ENCODE measurements at regions not wholly inside any gene's neighbourhood (a gene's known extent, or its start where the extent isn't known, plus 50 kb on each side); places are given as distances from the start of the nearest gene placed in this dataset.

DNA sequence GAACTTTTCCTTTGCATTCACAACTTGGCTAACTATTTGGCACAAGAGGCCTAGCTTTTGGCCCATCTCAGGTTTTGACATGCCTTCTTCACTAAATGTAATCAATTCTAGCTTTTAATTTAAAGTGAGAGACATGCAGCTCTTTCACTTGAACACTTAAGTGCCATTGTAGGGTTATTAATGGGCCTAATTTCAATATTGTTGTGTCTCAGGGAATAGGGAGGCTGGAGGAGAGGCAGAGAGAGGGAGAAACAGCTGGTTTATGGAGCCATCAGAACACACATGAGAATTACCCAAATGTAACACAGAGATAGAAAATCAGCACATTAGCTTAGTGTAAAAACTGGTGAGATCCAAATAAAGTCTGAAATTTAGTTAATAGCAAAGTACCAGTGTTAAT, 157.4 kb downstream of the RPAP3 start:
- TF ChIP-seq, protein P1, sequence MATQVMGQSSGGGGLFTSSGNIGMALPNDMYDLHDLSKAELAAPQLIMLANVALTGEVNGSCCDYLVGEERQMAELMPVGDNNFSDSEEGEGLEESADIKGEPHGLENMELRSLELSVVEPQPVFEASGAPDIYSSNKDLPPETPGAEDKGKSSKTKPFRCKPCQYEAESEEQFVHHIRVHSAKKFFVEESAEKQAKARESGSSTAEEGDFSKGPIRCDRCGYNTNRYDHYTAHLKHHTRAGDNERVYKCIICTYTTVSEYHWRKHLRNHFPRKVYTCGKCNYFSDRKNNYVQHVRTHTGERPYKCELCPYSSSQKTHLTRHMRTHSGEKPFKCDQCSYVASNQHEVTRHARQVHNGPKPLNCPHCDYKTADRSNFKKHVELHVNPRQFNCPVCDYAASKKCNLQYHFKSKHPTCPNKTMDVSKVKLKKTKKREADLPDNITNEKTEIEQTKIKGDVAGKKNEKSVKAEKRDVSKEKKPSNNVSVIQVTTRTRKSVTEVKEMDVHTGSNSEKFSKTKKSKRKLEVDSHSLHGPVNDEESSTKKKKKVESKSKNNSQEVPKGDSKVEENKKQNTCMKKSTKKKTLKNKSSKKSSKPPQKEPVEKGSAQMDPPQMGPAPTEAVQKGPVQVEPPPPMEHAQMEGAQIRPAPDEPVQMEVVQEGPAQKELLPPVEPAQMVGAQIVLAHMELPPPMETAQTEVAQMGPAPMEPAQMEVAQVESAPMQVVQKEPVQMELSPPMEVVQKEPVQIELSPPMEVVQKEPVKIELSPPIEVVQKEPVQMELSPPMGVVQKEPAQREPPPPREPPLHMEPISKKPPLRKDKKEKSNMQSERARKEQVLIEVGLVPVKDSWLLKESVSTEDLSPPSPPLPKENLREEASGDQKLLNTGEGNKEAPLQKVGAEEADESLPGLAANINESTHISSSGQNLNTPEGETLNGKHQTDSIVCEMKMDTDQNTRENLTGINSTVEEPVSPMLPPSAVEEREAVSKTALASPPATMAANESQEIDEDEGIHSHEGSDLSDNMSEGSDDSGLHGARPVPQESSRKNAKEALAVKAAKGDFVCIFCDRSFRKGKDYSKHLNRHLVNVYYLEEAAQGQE (tag by site-specific recombination; IDR thresholded peaks at IDR 0.05): no peak
- TF ChIP-seq RBAK (tag by site-specific recombination; IDR thresholded peaks at IDR 0.05): no peak
- TF ChIP-seq, protein P2, sequence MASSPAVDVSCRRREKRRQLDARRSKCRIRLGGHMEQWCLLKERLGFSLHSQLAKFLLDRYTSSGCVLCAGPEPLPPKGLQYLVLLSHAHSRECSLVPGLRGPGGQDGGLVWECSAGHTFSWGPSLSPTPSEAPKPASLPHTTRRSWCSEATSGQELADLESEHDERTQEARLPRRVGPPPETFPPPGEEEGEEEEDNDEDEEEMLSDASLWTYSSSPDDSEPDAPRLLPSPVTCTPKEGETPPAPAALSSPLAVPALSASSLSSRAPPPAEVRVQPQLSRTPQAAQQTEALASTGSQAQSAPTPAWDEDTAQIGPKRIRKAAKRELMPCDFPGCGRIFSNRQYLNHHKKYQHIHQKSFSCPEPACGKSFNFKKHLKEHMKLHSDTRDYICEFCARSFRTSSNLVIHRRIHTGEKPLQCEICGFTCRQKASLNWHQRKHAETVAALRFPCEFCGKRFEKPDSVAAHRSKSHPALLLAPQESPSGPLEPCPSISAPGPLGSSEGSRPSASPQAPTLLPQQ (tag by site-specific recombination; IDR thresholded peaks at IDR 0.05): no peak
- TF ChIP-seq ZNF658 (tag by site-specific recombination; IDR thresholded peaks at IDR 0.05): no peak
- no peak for TF ChIP-seq YY2 (tag by site-specific recombination; IDR thresholded peaks at IDR 0.05)
- no peak for TF ChIP-seq ZNF311 (tag by site-specific recombination; IDR thresholded peaks at IDR 0.05; ENCODE audit: borderline replicate concordance)
- TF ChIP-seq, protein P3, sequence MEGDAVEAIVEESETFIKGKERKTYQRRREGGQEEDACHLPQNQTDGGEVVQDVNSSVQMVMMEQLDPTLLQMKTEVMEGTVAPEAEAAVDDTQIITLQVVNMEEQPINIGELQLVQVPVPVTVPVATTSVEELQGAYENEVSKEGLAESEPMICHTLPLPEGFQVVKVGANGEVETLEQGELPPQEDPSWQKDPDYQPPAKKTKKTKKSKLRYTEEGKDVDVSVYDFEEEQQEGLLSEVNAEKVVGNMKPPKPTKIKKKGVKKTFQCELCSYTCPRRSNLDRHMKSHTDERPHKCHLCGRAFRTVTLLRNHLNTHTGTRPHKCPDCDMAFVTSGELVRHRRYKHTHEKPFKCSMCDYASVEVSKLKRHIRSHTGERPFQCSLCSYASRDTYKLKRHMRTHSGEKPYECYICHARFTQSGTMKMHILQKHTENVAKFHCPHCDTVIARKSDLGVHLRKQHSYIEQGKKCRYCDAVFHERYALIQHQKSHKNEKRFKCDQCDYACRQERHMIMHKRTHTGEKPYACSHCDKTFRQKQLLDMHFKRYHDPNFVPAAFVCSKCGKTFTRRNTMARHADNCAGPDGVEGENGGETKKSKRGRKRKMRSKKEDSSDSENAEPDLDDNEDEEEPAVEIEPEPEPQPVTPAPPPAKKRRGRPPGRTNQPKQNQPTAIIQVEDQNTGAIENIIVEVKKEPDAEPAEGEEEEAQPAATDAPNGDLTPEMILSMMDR (tag by site-specific recombination; IDR thresholded peaks at IDR 0.05): no peak
- TF ChIP-seq ZNF560 (tag by site-specific recombination; IDR thresholded peaks at IDR 0.05; ENCODE audit: borderline replicate concordance): no peak
